ENCODE measurements at regions not wholly inside any gene's neighbourhood (a gene's known extent, or its start where the extent isn't known, plus 50 kb on each side); places are given as distances from the start of the nearest gene placed in this dataset.

- H3K4me1 ChIP-seq: no peaks in the 10 kb centered on the region
Observed at GRCh38 chr18:45142868-45143267, 462.2 kb downstream of the SETBP1 start.

GRCh38 chr18:45149712-45150111 lies 465.6 kb upstream of the SLC14A2 start:
- no peak overlapping the region for H3K27ac ChIP-seq
- H3K4me3 ChIP-seq: no peak overlapping the region
- intact Hi-C loops (cut with DNase I; ENCODE audit: low total_unique reads): no loop called here
- no peaks in the 10 kb centered on the region for H3K9me3 ChIP-seq
- no peak for TF ChIP-seq POLR2A (IDR thresholded peaks at IDR 0.05)
- TF ChIP-seq POLR2AphosphoS5 (IDR thresholded peaks at IDR 0.05): no peak
- TF ChIP-seq CTCF (IDR thresholded peaks at IDR 0.05): no peak
- no peak for TF ChIP-seq EP300 (IDR thresholded peaks at IDR 0.05)
- WGBS, 5 donors: 81 to 91% (median 86%) methylated on average over 4 of the region's 4 CpGs
- no peaks in the 10 kb centered on the region for H3K36me3 ChIP-seq
- no peaks in the 10 kb centered on the region for H3K27me3 ChIP-seq
- DNase-seq: no peak
- H3K4me1 ChIP-seq: no peaks in the 10 kb centered on the region

More at GRCh38 chr18:45142868-45143267, 462.2 kb downstream of the SETBP1 start:
- H3K36me3 ChIP-seq: no peaks in the 10 kb centered on the region
- H3K9me3 ChIP-seq: peaks cover 0 to 3% (median 0%) of the 10 kb centered on the region in 4 donors
- H3K27ac ChIP-seq: no peak overlapping the region
- no peak overlapping the region for H3K4me3 ChIP-seq
- TF ChIP-seq POLR2A (IDR thresholded peaks at IDR 0.05) (no peak), EP300 (IDR thresholded peaks at IDR 0.05) (no peak), POLR2AphosphoS5 (IDR thresholded peaks at IDR 0.05) (no peak), CTCF (IDR thresholded peaks at IDR 0.05) (no peak)
- no peaks in the 10 kb centered on the region for H3K27me3 ChIP-seq
- intact Hi-C loops (cut with DNase I; ENCODE audit: low total_unique reads): no loop called here
- 46 to 67% (median 52%) methylated on average over 1 of the region's 1 CpG for WGBS, 5 donors
- no peak for DNase-seq

- no peak overlapping the region for H3K27ac ChIP-seq
- H3K27me3 ChIP-seq: no peaks in the 10 kb centered on the region
- no peaks in the 10 kb centered on the region for H3K9me3 ChIP-seq
- intact Hi-C loops (cut with DNase I; ENCODE audit: low total_unique reads): no loop called here
- H3K4me1 ChIP-seq: no peaks in the 10 kb centered on the region
- no peaks in the 10 kb centered on the region for H3K36me3 ChIP-seq
- TF ChIP-seq POLR2A (IDR thresholded peaks at IDR 0.05) (no peak), EP300 (IDR thresholded peaks at IDR 0.05) (no peak), POLR2AphosphoS5 (IDR thresholded peaks at IDR 0.05) (no peak), CTCF (IDR thresholded peaks at IDR 0.05) (no peak)
- no peak overlapping the region for H3K4me3 ChIP-seq
- 89 to 98% (median 95%) methylated on average over 2 of the region's 2 CpGs for whole genome bisulfite sequencing, 5 donors
- no peak for DNase-seq
Observed at GRCh38 chr18:45151645-45152044, 463.6 kb upstream of the SLC14A2 start.

GRCh38 chr18:45155526-45155925 lies 459.8 kb upstream of the SLC14A2 start:
- Histone ChIP-seq H3K27me3 (no peaks in the 10 kb centered on the region), H3K27ac (no peak overlapping the region)

More at GRCh38 chr18:45155526-45155925, 459.8 kb upstream of the SLC14A2 start:
- no peaks in the 10 kb centered on the region for H3K9me3 ChIP-seq
- H3K36me3 ChIP-seq: no peaks in the 10 kb centered on the region
- no peak overlapping the region for H3K4me3 ChIP-seq
- TF ChIP-seq POLR2A (IDR thresholded peaks at IDR 0.05) (no peak), POLR2AphosphoS5 (IDR thresholded peaks at IDR 0.05) (no peak), EP300 (IDR thresholded peaks at IDR 0.05) (no peak), CTCF (IDR thresholded peaks at IDR 0.05) (no peak)
- intact Hi-C loops (cut with DNase I; ENCODE audit: low total_unique reads): no loop called here
- no peak for DNase-seq
- H3K4me1 ChIP-seq: no peaks in the 10 kb centered on the region

All from stomach (tissue), 8 donors.